Right lobe of liver (tissue), 6 donors: ENCODE measurements at regions not wholly inside any gene's neighbourhood (a gene's known extent, or its start where the extent isn't known, plus 50 kb on each side); places are given as distances from the start of the nearest gene placed in this dataset.

Experiments
- ATAC-seq, 4 donors: fragments of 200-7000 bp; cut with Tn5 transposase; one replicate each; pipeline ENCODE4 v1.9.1; 2020; ENCODE audit warnings: mild to moderate bottlenecking in 4 of 4, moderate library complexity in 4 of 4
- DNase-seq, 3 donors: peaks; one replicate each; pipeline ENCODE4 v3.0.0-alpha.2; 2020
- H3K27ac ChIP-seq, 3 donors: fragments of 200-600 bp; one replicate each; pipeline ENCODE4 v1.8.0; 2022
- H3K27me3 ChIP-seq, 2 donors: fragments of 200-600 bp; one replicate each; pipeline ENCODE4 v1.8.0; 2022
- H3K36me3 ChIP-seq, 4 donors: fragments of 200-600 bp; sonication (generic) in 1 of 4; one replicate each; pipeline versions ENCODE4 v1.5.1 to v1.8.0; 2017 to 2022; ENCODE audit warnings: control low read depth in 1 of 4
- H3K4me1 ChIP-seq, 4 donors: fragments of 200-600 bp; sonication (generic) in 1 of 4; one replicate each; pipeline versions ENCODE4 v1.5.1 to v1.8.0; 2017 to 2022; ENCODE audit warnings: control low read depth in 1 of 4
- H3K4me3 ChIP-seq, 3 donors: fragments of 200-600 bp; one replicate each; pipeline ENCODE4 v1.8.0; 2022
- H3K9me3 ChIP-seq, 4 donors: fragments of 200-600 bp; sonication (generic) in 1 of 4; one replicate each; pipeline versions ENCODE4 v1.5.1 to v1.8.0; 2017 to 2022; ENCODE audit warnings: control low read depth in 1 of 4
- POLR2A ChIP-seq: fragments of 450-650 bp; IDR thresholded peaks from one replicate; pipeline ENCODE4 v1.6.1; 2017; ENCODE audit warnings: antibody characterized with exemption, mild to moderate bottlenecking
- WGBS: methylation state at CpG from one replicate; pipeline ENCODE4 v1.1.6; 2018; ENCODE audit warnings: low coverage, low lambda C conversion rate; ENCODE audit not compliant: insufficient coverage; ENCODE audit errors: missing lambda C conversion rate; 5-methylcytosine and 5-hydroxymethylcytosine counted together
- intact Hi-C, 2 donors: fragments of 100-400 bp; cut with DNase I; formaldehyde crosslinking; loops; one replicate each; pipeline versions ENCODE4 v1.11.2 to v1.14.1; 2022
- TF ChIP-seq, protein P1 (sequence below), 4 donors: fragments of 200-600 bp in 3 of 4; fragments of 450-650 bp in 1 of 4; IDR thresholded peaks; one replicate each; pipeline versions ENCODE4 v1.5.1 to v1.8.0; 2016 to 2022; ENCODE audit warnings: antibody characterized with exemption in 4 of 4, mild to moderate bottlenecking in 2 of 4
- donor health status: DM: no; HTN: yes; CAD: no.
- donor health status: DM: no; HTN: no; CAD: no.
- donor health status: DM: no; HTN: no; CAD: no.
- donor health status: DM: no; HTN: yes; CAD: no.
- donor health status: DM: no; HTN: yes; CAD: no.

DNA sequence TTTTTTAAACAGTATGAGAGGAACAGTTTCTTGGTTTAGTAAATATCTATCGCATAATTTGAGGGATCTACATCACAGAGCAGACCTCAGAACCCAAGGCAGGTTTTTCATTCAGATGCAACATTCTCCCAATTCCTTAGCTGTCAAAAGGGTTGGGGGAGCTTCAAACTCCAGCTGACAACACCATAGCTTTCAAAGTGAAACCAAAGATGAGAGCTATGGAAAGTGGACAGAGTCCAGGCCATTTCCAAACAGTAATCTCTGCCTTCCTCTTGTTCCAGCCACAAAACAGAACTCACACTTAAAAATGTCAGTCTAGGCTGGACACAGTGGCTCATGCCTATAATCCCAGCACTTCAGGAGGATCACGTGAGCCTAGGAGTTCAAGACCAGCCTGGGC is 87.8 kb downstream of the SPRING1 start:
- no peaks in the 10 kb centered on the region for H3K4me1 ChIP-seq
- peak; percentile 62 to 74 (median 68) for ATAC-seq
- no peaks in the 10 kb centered on the region for H3K9me3 ChIP-seq
- WGBS: 65% methylated on average over 2 of the region's 2 CpGs
- no peak for TF ChIP-seq POLR2A
- TF ChIP-seq, protein P1, sequence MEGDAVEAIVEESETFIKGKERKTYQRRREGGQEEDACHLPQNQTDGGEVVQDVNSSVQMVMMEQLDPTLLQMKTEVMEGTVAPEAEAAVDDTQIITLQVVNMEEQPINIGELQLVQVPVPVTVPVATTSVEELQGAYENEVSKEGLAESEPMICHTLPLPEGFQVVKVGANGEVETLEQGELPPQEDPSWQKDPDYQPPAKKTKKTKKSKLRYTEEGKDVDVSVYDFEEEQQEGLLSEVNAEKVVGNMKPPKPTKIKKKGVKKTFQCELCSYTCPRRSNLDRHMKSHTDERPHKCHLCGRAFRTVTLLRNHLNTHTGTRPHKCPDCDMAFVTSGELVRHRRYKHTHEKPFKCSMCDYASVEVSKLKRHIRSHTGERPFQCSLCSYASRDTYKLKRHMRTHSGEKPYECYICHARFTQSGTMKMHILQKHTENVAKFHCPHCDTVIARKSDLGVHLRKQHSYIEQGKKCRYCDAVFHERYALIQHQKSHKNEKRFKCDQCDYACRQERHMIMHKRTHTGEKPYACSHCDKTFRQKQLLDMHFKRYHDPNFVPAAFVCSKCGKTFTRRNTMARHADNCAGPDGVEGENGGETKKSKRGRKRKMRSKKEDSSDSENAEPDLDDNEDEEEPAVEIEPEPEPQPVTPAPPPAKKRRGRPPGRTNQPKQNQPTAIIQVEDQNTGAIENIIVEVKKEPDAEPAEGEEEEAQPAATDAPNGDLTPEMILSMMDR (IDR thresholded peaks at IDR 0.05): no peak
- intact Hi-C loops: no loop called here
- no peak overlapping the region for H3K4me3 ChIP-seq
- no peaks in the 10 kb centered on the region for H3K36me3 ChIP-seq
- H3K27me3 ChIP-seq: no peaks in the 10 kb centered on the region
- H3K27ac ChIP-seq: no peak overlapping the region
- DNase-seq: no peak

DNA sequence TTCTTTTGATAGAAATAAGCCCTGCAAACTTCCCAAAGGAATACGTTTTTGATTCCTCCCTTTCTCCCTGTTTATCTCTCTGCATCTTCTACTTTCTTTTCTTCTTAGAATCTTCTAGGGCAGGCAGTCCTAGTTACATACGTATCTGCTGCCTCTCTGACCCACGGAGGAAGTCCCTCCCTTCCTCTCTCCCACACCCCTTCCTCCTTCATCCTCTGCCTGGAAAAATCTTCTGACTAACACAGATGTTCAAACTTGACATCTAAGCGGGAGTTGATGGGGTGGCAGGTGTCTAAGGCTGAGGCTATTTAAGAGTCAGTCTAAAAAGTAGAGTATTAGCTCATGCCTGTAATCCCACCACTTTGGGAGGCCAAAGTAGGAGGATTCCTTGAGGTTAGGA is 88.6 kb downstream of the MAP1LC3B2 start:
- WGBS: 60% methylated on average over 4 of the region's 4 CpGs
- no peak overlapping the region for H3K4me3 ChIP-seq
- H3K36me3 ChIP-seq: no peaks in the 10 kb centered on the region
- TF ChIP-seq POLR2A: no peak
- no peak overlapping the region for H3K27ac ChIP-seq
- H3K9me3 ChIP-seq: no peaks in the 10 kb centered on the region
- peak in 1 of 4 donors; percentile 11 for ATAC-seq
- intact Hi-C loops: no loop called here
- no peak for DNase-seq
- H3K4me1 ChIP-seq: no peaks in the 10 kb centered on the region
- no peaks in the 10 kb centered on the region for H3K27me3 ChIP-seq

DNA sequence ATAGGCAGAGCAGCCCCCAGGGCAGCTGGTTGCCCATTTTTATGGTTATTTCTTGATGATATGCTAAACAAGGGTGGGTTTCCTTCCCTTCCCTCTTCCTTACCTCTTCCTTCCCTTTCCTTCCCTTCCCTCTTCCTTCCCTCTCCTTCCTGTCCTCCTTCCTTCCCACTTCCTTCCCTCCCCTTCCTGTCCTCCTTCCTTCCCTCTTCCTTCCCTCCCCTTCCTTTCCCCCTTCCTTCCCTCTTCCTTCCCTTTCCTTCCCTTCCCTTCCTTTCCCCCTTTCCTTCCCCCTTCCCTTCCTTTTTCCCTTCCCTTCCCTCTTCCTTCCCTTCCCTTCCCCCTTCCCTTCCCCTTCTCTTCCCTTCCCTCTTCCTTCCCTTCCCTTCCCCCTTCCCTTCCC is 87.7 kb downstream of the MAP1LC3B2 start:
- H3K4me3 ChIP-seq: no peak overlapping the region
- TF ChIP-seq, protein P1 (IDR thresholded peaks at IDR 0.05): no peak
- no peak for TF ChIP-seq POLR2A
- intact Hi-C loops: no loop called here
- DNase-seq (no peak), ATAC-seq (no peak)
- no peak overlapping the region for H3K27ac ChIP-seq
- no peaks in the 10 kb centered on the region for H3K36me3 ChIP-seq
- no peaks in the 10 kb centered on the region for H3K9me3 ChIP-seq
- peaks cover 0 to under 1% (median 0%) of the 10 kb centered on the region in 4 donors for H3K4me1 ChIP-seq
- H3K27me3 ChIP-seq: no peaks in the 10 kb centered on the region

DNA sequence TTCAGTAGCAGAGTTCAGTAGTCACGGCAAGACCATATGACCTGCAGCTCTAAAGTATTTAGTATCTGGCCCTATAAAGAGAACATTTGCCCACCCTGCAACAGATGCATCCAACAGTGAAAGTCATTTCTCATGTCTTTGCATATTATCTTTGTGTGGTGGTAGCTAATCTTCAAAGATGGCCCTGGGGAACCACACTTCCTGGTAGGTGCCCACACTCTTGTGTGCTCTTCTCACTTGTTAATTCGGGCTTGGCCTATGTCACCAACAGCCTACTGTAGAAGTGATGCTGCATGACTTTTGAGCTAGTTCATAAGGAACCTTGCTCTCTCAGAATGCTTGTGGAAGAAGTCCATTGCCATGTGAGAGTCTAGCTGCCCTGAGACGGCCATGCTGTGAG is 85.6 kb downstream of the MAP1LC3B2 start:
- Histone ChIP-seq H3K36me3 (no peaks in the 10 kb centered on the region), H3K27me3 (no peaks in the 10 kb centered on the region), H3K4me3 (no peak overlapping the region), H3K27ac (no peak overlapping the region), H3K9me3 (no peaks in the 10 kb centered on the region), H3K4me1 (peaks cover 0 to 3% (median 0%) of the 10 kb centered on the region in 4 donors)
- ATAC-seq (no peak), DNase-seq (no peak)
- intact Hi-C loops: no loop called here
- TF ChIP-seq POLR2A: no peak
- TF ChIP-seq, protein P1 (IDR thresholded peaks at IDR 0.05): no peak
- WGBS: 64% methylated on average over 3 of the region's 3 CpGs

DNA sequence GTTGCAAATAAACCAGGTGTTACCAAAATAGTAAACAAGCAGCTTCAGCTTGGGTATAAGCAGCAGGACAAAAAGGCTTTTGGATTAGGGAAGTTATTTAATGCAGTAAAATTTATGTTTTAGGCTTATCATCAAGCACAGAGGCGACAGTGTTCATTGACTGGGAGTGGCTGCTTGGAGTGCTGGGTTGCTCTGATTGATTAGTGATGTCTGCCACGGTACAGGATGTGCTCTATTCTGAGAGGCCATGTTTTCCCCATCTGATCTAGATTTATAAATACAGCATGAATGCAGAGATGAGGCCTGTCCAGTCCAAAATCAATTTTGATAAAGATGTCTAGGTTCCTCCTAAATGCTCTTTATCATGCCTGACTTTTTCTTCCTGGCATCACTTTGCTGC is 83.5 kb downstream of the MAP1LC3B2 start:
- no peaks in the 10 kb centered on the region for H3K9me3 ChIP-seq
- H3K4me1 ChIP-seq: peaks cover 0 to 4% (median 3%) of the 10 kb centered on the region in 4 donors
- no peaks in the 10 kb centered on the region for H3K36me3 ChIP-seq
- H3K27ac ChIP-seq: no peak overlapping the region
- peak in 1 of 4 donors; percentile 48 for ATAC-seq
- WGBS: no CpG with 5 or more reads among the region's 2 CpGs
- intact Hi-C loops: no loop called here
- no peak for DNase-seq
- TF ChIP-seq POLR2A: no peak
- TF ChIP-seq, protein P1 (IDR thresholded peaks at IDR 0.05): no peak
- H3K27me3 ChIP-seq: no peaks in the 10 kb centered on the region
- no peak overlapping the region for H3K4me3 ChIP-seq
